ENCODE measurements at regions not wholly inside any gene's neighbourhood (a gene's known extent, or its start where the extent isn't known, plus 50 kb on each side); places are given as distances from the start of the nearest gene placed in this dataset.
"Not testable (repeated sequence)": the region's sequence is repeated elsewhere in the genome, so short reads cannot be mapped to it uniquely, and the experiment has no call there.

GRCh38 chr4:167903291-167903721 lies 189.0 kb upstream of the ANXA10 start:
- ATAC-seq (no peak), DNase-seq (ENCODE audit: low spot score) (no peak)
- H3K36me3 Mint-ChIP-seq, result no peaks in the 10 kb centered on the region
- peaks cover 16% of the 10 kb centered on the region for H3K9me3 Mint-ChIP-seq
- no peak overlapping the region for H3K4me3 Mint-ChIP-seq
- no peaks in the 10 kb centered on the region for H3K27me3 Mint-ChIP-seq
- no peak overlapping the region for H3K27ac Mint-ChIP-seq
- H3K4me1 Mint-ChIP-seq (ENCODE audit: low read depth in 2 of 2), result no peaks in the 10 kb centered on the region

GRCh38 chr4:167906851-167907250 lies 185.5 kb upstream of the ANXA10 start:
- no peaks in the 10 kb centered on the region for H3K36me3 Mint-ChIP-seq
- H3K4me1 Mint-ChIP-seq (ENCODE audit: low read depth in 2 of 2), result no peaks in the 10 kb centered on the region
- no peak for ATAC-seq
- no peaks in the 10 kb centered on the region for H3K27me3 Mint-ChIP-seq
- no peak for DNase-seq (ENCODE audit: low spot score)
- H3K27ac Mint-ChIP-seq, result no peak overlapping the region
- H3K9me3 Mint-ChIP-seq, result peaks cover 10% of the 10 kb centered on the region
- H3K4me3 Mint-ChIP-seq, result no peak overlapping the region

GRCh38 chr4:167908816-167909215 lies 183.5 kb upstream of the ANXA10 start:
- Mint-ChIP-seq H3K27me3 (no peaks in the 10 kb centered on the region), H3K4me1 (ENCODE audit: low read depth in 2 of 2) (no peaks in the 10 kb centered on the region), H3K27ac (no peak overlapping the region), H3K9me3 (peaks cover 10% of the 10 kb centered on the region), H3K36me3 (peaks cover 7% of the 10 kb centered on the region), H3K4me3 (no peak overlapping the region)
- no peak for DNase-seq (ENCODE audit: low spot score)
- ATAC-seq, result no peak

- not testable (repeated sequence) for H3K4me3 Mint-ChIP-seq; H3K27ac Mint-ChIP-seq; ATAC-seq; H3K36me3 Mint-ChIP-seq; H3K9me3 Mint-ChIP-seq; H3K27me3 Mint-ChIP-seq; DNase-seq (ENCODE audit: low spot score); H3K4me1 Mint-ChIP-seq (ENCODE audit: low read depth in 2 of 2)
Observed at GRCh38 chr4:167912535-167912934, 179.8 kb upstream of the ANXA10 start.

GRCh38 chr4:167918077-167918476 lies 174.3 kb upstream of the ANXA10 start:
- no peak overlapping the region for H3K27ac Mint-ChIP-seq
- H3K9me3 Mint-ChIP-seq, result peaks cover 9% of the 10 kb centered on the region
- DNase-seq (ENCODE audit: low spot score) (no peak), ATAC-seq (no peak)
- H3K4me1 Mint-ChIP-seq (ENCODE audit: low read depth in 2 of 2), result no peaks in the 10 kb centered on the region
- no peak overlapping the region for H3K4me3 Mint-ChIP-seq
- no peaks in the 10 kb centered on the region for H3K27me3 Mint-ChIP-seq
- peaks cover 5% of the 10 kb centered on the region for H3K36me3 Mint-ChIP-seq

- no peaks in the 10 kb centered on the region for H3K4me1 Mint-ChIP-seq (ENCODE audit: low read depth in 2 of 2)
- no peak overlapping the region for H3K4me3 Mint-ChIP-seq
- H3K36me3 Mint-ChIP-seq, result no peaks in the 10 kb centered on the region
- H3K27me3 Mint-ChIP-seq, result no peaks in the 10 kb centered on the region
- no peak overlapping the region for H3K27ac Mint-ChIP-seq
- peaks cover 9% of the 10 kb centered on the region for H3K9me3 Mint-ChIP-seq
- no peak for ATAC-seq
- no peak for DNase-seq (ENCODE audit: low spot score)
Observed at GRCh38 chr4:167930166-167930565, 162.2 kb upstream of the ANXA10 start.

GRCh38 chr4:167934216-167934615 lies 158.1 kb upstream of the ANXA10 start:
- no peak for DNase-seq (ENCODE audit: low spot score)
- ATAC-seq, result no peak
- no peak overlapping the region for H3K27ac Mint-ChIP-seq
- H3K27me3 Mint-ChIP-seq, result no peaks in the 10 kb centered on the region
- H3K4me1 Mint-ChIP-seq (ENCODE audit: low read depth in 2 of 2), result no peaks in the 10 kb centered on the region
- peaks cover 10% of the 10 kb centered on the region for H3K9me3 Mint-ChIP-seq
- no peak overlapping the region for H3K4me3 Mint-ChIP-seq
- H3K36me3 Mint-ChIP-seq, result no peaks in the 10 kb centered on the region

- H3K9me3 Mint-ChIP-seq, result peaks cover 5% of the 10 kb centered on the region
- no peak for DNase-seq (ENCODE audit: low spot score)
- H3K4me3 Mint-ChIP-seq, result no peak overlapping the region
- no peaks in the 10 kb centered on the region for H3K27me3 Mint-ChIP-seq
- H3K36me3 Mint-ChIP-seq, result no peaks in the 10 kb centered on the region
- no peaks in the 10 kb centered on the region for H3K4me1 Mint-ChIP-seq (ENCODE audit: low read depth in 2 of 2)
- no peak overlapping the region for H3K27ac Mint-ChIP-seq
- no peak for ATAC-seq
Observed at GRCh38 chr4:167939863-167940616, 152.3 kb upstream of the ANXA10 start.

- H3K4me3 Mint-ChIP-seq, result no peak overlapping the region
- no peak overlapping the region for H3K27ac Mint-ChIP-seq
- DNase-seq (ENCODE audit: low spot score) (no peak), ATAC-seq (no peak)
- no peaks in the 10 kb centered on the region for H3K4me1 Mint-ChIP-seq (ENCODE audit: low read depth in 2 of 2)
- H3K9me3 Mint-ChIP-seq, result peaks cover 5% of the 10 kb centered on the region
- no peaks in the 10 kb centered on the region for H3K36me3 Mint-ChIP-seq
- H3K27me3 Mint-ChIP-seq, result no peaks in the 10 kb centered on the region
Observed at GRCh38 chr4:167943872-167944505, 148.3 kb upstream of the ANXA10 start.

- Mint-ChIP-seq H3K9me3 (peaks cover 5% of the 10 kb centered on the region), H3K4me3 (no peak overlapping the region), H3K27ac (no peak overlapping the region), H3K36me3 (no peaks in the 10 kb centered on the region), H3K4me1 (ENCODE audit: low read depth in 2 of 2) (no peaks in the 10 kb centered on the region), H3K27me3 (no peaks in the 10 kb centered on the region)
- ATAC-seq, result no peak
- no peak for DNase-seq (ENCODE audit: low spot score)
Observed at GRCh38 chr4:167944721-167945120, 147.6 kb upstream of the ANXA10 start.

- no peak for DNase-seq (ENCODE audit: low spot score)
- Mint-ChIP-seq H3K4me3 (no peak overlapping the region), H3K36me3 (peaks cover 11% of the 10 kb centered on the region), H3K9me3 (peaks cover 27% of the 10 kb centered on the region), H3K27ac (no peak overlapping the region), H3K27me3 (no peaks in the 10 kb centered on the region), H3K4me1 (ENCODE audit: low read depth in 2 of 2) (no peaks in the 10 kb centered on the region)
- ATAC-seq, result no peak
Observed at GRCh38 chr4:167955006-167955405, 137.3 kb upstream of the ANXA10 start.

GRCh38 chr4:167956676-167957075 lies 135.7 kb upstream of the ANXA10 start:
- DNase-seq (ENCODE audit: low spot score) (no peak), ATAC-seq (no peak)

GRCh38 chr4:167964766-167965373 lies 127.5 kb upstream of the ANXA10 start:
- ATAC-seq (no peak), DNase-seq (ENCODE audit: low spot score) (no peak)
- Mint-ChIP-seq H3K4me1 (ENCODE audit: low read depth in 2 of 2) (no peaks in the 10 kb centered on the region), H3K4me3 (no peak overlapping the region), H3K9me3 (peaks cover 7% of the 10 kb centered on the region), H3K36me3 (no peaks in the 10 kb centered on the region), H3K27me3 (no peaks in the 10 kb centered on the region), H3K27ac (no peak overlapping the region)

More at GRCh38 chr4:167956676-167957075, 135.7 kb upstream of the ANXA10 start:
- H3K27ac Mint-ChIP-seq, result no peak overlapping the region
- no peaks in the 10 kb centered on the region for H3K4me1 Mint-ChIP-seq (ENCODE audit: low read depth in 2 of 2)
- H3K27me3 Mint-ChIP-seq, result no peaks in the 10 kb centered on the region
- H3K36me3 Mint-ChIP-seq, result peaks cover 11% of the 10 kb centered on the region
- no peak overlapping the region for H3K4me3 Mint-ChIP-seq
- H3K9me3 Mint-ChIP-seq, result peaks cover 23% of the 10 kb centered on the region

GRCh38 chr4:167966143-167966542 lies 126.2 kb upstream of the ANXA10 start:
- H3K27ac Mint-ChIP-seq, result no peak overlapping the region
- H3K4me3 Mint-ChIP-seq, result no peak overlapping the region
- no peak for ATAC-seq
- DNase-seq (ENCODE audit: low spot score), result no peak
- no peaks in the 10 kb centered on the region for H3K27me3 Mint-ChIP-seq
- H3K36me3 Mint-ChIP-seq, result peaks cover 7% of the 10 kb centered on the region
- H3K4me1 Mint-ChIP-seq (ENCODE audit: low read depth in 2 of 2), result no peaks in the 10 kb centered on the region
- peaks cover 9% of the 10 kb centered on the region for H3K9me3 Mint-ChIP-seq

Measured in natural killer cell treated with Interleukin-12 subunit alpha and Interleukin-12 subunit beta and Interleukin-15 and Interleukin-18, amount 100 ng/mL, for 72 hours (primary cell).